ENCODE measurements at regions not wholly inside any gene's neighbourhood (a gene's known extent, or its start where the extent isn't known, plus 50 kb on each side); places are given as distances from the start of the nearest gene placed in this dataset.

DNA sequence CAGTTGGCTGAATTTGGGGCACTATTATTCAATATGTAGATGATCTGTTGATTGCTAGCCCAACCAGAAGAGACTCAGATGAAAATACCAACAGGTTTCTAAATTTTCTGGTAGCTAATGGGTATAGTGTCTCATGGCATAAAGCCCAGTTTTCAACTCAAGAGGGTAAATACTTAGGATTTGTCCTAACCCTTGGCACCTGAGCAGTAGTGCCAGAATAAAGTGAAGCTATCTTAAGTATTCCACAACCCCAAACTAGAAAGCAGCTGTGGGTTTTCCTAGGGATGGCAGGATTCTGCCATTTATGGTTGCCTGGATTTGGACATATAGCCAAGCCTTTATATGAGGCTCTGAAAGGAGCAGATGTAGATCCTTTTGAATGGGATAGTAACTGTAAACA is 119.0 kb downstream of the AGTR2 start:
- H4K20me1 ChIP-seq (ENCODE audit: insufficient read depth, low read length) = no peaks in the 10 kb centered on the region
- H3K4me1 ChIP-seq (ENCODE audit: insufficient read depth, low read length) = no peaks in the 10 kb centered on the region
- H3K79me2 ChIP-seq (ENCODE audit: insufficient read depth, low read length) = no peaks in the 10 kb centered on the region
- H3K9me3 ChIP-seq (ENCODE audit: low read depth, low read length) = no peaks in the 10 kb centered on the region
- H2AFZ ChIP-seq (ENCODE audit: low read length) = no peak overlapping the region
- no peak overlapping the region for H3K4me2 ChIP-seq (ENCODE audit: insufficient read depth, low read length)
- no peak overlapping the region for H3K4me3 ChIP-seq (ENCODE audit: insufficient read depth, low read length)
- no peak overlapping the region for H3K27ac ChIP-seq (ENCODE audit: low read depth, low read length)
- no peak for TF ChIP-seq CTCF (IDR thresholded peaks at IDR 0.05; ENCODE audit: extremely low read depth, low read depth, low read length)
- no peak for DNase-seq (ENCODE audit: insufficient read length, low spot score, missing footprints)
- no peaks in the 10 kb centered on the region for H3K27me3 ChIP-seq (ENCODE audit: insufficient read depth, low read length)
- H3K36me3 ChIP-seq (ENCODE audit: insufficient read depth, low read length) = no peaks in the 10 kb centered on the region

DNA sequence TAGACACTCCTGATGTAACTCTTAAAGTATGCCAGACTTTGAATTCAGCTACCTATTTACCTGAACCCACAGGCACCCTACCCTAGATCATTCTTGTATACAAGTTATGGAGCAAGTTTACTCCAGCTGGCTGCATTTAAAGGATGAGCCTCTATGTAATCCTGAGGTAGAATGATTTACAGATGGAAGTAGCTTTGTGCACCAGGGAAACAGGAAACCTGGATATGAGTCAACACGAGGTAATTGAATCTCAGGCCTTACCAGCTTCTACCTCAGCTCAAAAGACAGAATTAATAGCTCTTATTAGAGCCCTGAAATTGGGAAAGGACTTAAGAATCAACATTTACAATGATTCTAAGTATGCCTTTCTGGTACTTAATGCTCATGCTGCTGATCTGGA is 119.8 kb downstream of the AGTR2 start:
- Histone ChIP-seq H2AFZ (ENCODE audit: low read length) (no peak overlapping the region), H4K20me1 (ENCODE audit: insufficient read depth, low read length) (no peaks in the 10 kb centered on the region), H3K4me3 (ENCODE audit: insufficient read depth, low read length) (no peak overlapping the region), H3K27ac (ENCODE audit: low read depth, low read length) (no peak overlapping the region), H3K79me2 (ENCODE audit: insufficient read depth, low read length) (no peaks in the 10 kb centered on the region), H3K4me2 (ENCODE audit: insufficient read depth, low read length) (no peak overlapping the region), H3K4me1 (ENCODE audit: insufficient read depth, low read length) (no peaks in the 10 kb centered on the region), H3K9me3 (ENCODE audit: low read depth, low read length) (no peaks in the 10 kb centered on the region), H3K27me3 (ENCODE audit: insufficient read depth, low read length) (no peaks in the 10 kb centered on the region), H3K36me3 (ENCODE audit: insufficient read depth, low read length) (no peaks in the 10 kb centered on the region)
- no peak for DNase-seq (ENCODE audit: insufficient read length, low spot score, missing footprints)
- TF ChIP-seq CTCF (IDR thresholded peaks at IDR 0.05; ENCODE audit: extremely low read depth, low read depth, low read length) = no peak

DNA sequence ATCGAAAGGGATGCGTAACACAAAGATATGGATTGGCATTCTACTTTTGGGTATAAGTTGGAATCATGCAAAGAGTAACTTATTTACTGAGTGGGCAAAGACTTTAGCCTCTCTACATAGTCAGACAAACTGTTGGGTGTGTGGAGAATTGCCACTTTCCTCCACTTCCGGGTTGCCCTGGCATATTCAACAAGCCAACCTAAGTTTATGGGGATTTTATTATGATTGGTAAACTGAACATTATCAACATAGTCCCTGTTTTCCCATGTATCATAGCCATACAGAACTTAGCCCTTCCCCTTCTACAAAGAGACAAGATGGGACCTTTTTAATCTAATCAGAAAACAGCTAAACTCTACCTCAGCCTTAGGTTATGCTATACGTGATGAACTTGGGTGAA is 121.6 kb downstream of the AGTR2 start:
- no peaks in the 10 kb centered on the region for H3K4me1 ChIP-seq (ENCODE audit: insufficient read depth, low read length)
- H3K4me3 ChIP-seq (ENCODE audit: insufficient read depth, low read length) = no peak overlapping the region
- no peak overlapping the region for H2AFZ ChIP-seq (ENCODE audit: low read length)
- no peak for DNase-seq (ENCODE audit: insufficient read length, low spot score, missing footprints)
- no peaks in the 10 kb centered on the region for H4K20me1 ChIP-seq (ENCODE audit: insufficient read depth, low read length)
- no peak overlapping the region for H3K27ac ChIP-seq (ENCODE audit: low read depth, low read length)
- no peaks in the 10 kb centered on the region for H3K27me3 ChIP-seq (ENCODE audit: insufficient read depth, low read length)
- no peak overlapping the region for H3K4me2 ChIP-seq (ENCODE audit: insufficient read depth, low read length)
- H3K36me3 ChIP-seq (ENCODE audit: insufficient read depth, low read length) = no peaks in the 10 kb centered on the region
- no peak for TF ChIP-seq CTCF (IDR thresholded peaks at IDR 0.05; ENCODE audit: extremely low read depth, low read depth, low read length)
- no peaks in the 10 kb centered on the region for H3K79me2 ChIP-seq (ENCODE audit: insufficient read depth, low read length)
- no peaks in the 10 kb centered on the region for H3K9me3 ChIP-seq (ENCODE audit: low read depth, low read length)

DNA sequence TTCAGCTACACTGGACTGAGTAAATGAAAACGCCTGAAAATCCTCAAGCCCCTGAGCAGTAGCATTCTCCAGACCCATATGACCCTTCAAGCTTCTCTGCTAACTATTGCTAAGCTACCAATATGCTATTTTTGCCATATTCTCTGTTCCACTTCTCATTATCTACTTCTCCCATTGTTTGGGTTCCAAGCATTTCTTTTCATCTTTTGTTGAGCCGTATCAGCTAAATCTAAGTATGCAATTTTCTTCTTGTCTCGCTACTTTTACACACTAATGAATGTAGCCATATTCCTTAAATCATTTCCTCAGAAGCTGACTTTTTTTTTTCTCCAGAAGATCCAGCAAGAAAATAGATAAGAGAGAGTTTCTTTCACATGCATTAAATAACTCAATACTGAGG is 128.4 kb downstream of the AGTR2 start:
- no peak for DNase-seq (ENCODE audit: insufficient read length, low spot score, missing footprints)
- Histone ChIP-seq H4K20me1 (ENCODE audit: insufficient read depth, low read length) (no peaks in the 10 kb centered on the region), H3K79me2 (ENCODE audit: insufficient read depth, low read length) (no peaks in the 10 kb centered on the region), H3K4me2 (ENCODE audit: insufficient read depth, low read length) (no peak overlapping the region), H3K36me3 (ENCODE audit: insufficient read depth, low read length) (no peaks in the 10 kb centered on the region), H3K4me3 (ENCODE audit: insufficient read depth, low read length) (no peak overlapping the region), H3K9me3 (ENCODE audit: low read depth, low read length) (no peaks in the 10 kb centered on the region), H3K4me1 (ENCODE audit: insufficient read depth, low read length) (no peaks in the 10 kb centered on the region), H3K27me3 (ENCODE audit: insufficient read depth, low read length) (no peaks in the 10 kb centered on the region), H3K27ac (ENCODE audit: low read depth, low read length) (no peak overlapping the region), H2AFZ (ENCODE audit: low read length) (no peak overlapping the region)
- TF ChIP-seq CTCF (IDR thresholded peaks at IDR 0.05; ENCODE audit: extremely low read depth, low read depth, low read length) = no peak

Measured in osteoblast (primary cell).